ENCODE measurements at regions not wholly inside any gene's neighbourhood (a gene's known extent, or its start where the extent isn't known, plus 50 kb on each side); places are given as distances from the start of the nearest gene placed in this dataset.

- ChIA-PET CTCF (no interaction called here), RAD21 (ENCODE audit: unreplicated experiment) (no interaction called here), SMC1A (ENCODE audit: uncharacterized antibody, unreplicated experiment) (interaction anchor here (1.6 kb wide), 1 partner anchor 33 kb away, joined by 3 read pairs; no protein-coding TSS in a partner anchor), POLR2A (no interaction called here)
- no peaks in the 10 kb centered on the region for H3K79me2 ChIP-seq (ENCODE audit: control insufficient read depth, insufficient read depth, low read length)
- no peak overlapping the region for H3K9ac ChIP-seq (ENCODE audit: control insufficient read depth, insufficient read depth, low read length)
- WGBS (ENCODE audit: insufficient coverage, insufficient replicate concordance, low lambda C conversion rate, missing lambda C conversion rate): 35% methylated on average over 2 of the region's 2 CpGs
- ATAC-seq: no peak
- H3K27ac ChIP-seq (ENCODE audit: control insufficient read depth, insufficient read depth): no peak overlapping the region
- no peak for DNase-seq (ENCODE audit: low read depth, low spot score)
- no peak overlapping the region for H3K4me2 ChIP-seq (ENCODE audit: control insufficient read depth, insufficient read depth)
- H3K4me3 ChIP-seq: no peak overlapping the region
- H2AFZ ChIP-seq (ENCODE audit: control insufficient read depth, low read depth, low read length): no peak overlapping the region
- no peaks in the 10 kb centered on the region for H3K4me1 ChIP-seq (ENCODE audit: control insufficient read depth, insufficient read depth, low read length)
- H3K9me3 ChIP-seq (replicated peaks; ENCODE audit: control insufficient read depth, insufficient read depth, low read length): no peaks in the 10 kb centered on the region
- intact Hi-C loops (cut with micrococcal nuclease; ENCODE audit: unreplicated experiment) (no loop called here), in situ Hi-C loops (cut with MboI) (no loop called here)
- no peaks in the 10 kb centered on the region for H3K36me3 ChIP-seq (ENCODE audit: control insufficient read depth in 2 of 2, insufficient read depth in 2 of 2, low read length in 1 of 2)
- no peak for TF ChIP-seq BHLHE40 (IDR thresholded peaks at IDR 0.05; ENCODE audit: borderline replicate concordance in 1 of 2, low read depth in 2 of 2, low read length in 1 of 2)
- TF ChIP-seq CBFB (IDR thresholded peaks at IDR 0.05; ENCODE audit: low read depth): no peak
- TF ChIP-seq IKZF1 (conservative IDR thresholded peaks at IDR 0.05): no peak
- TF ChIP-seq SPI1 (IDR thresholded peaks at IDR 0.05; ENCODE audit: borderline replicate concordance, insufficient read depth, low read depth, low read length): no peak
- no peak for TF ChIP-seq YY1 (IDR thresholded peaks at IDR 0.05; ENCODE audit: low read depth, low read length)
- TF ChIP-seq FOS (IDR thresholded peaks at IDR 0.05; ENCODE audit: borderline replicate concordance, extremely low read depth, insufficient read length): no peak
- no peak for TF ChIP-seq WRNIP1 (IDR thresholded peaks at IDR 0.05; ENCODE audit: borderline replicate concordance, low read depth, low read length)
- TF ChIP-seq KAT2A (conservative IDR thresholded peaks at IDR 0.05; ENCODE audit: control insufficient read depth, low read depth, low read length): no peak
- no peak for TF ChIP-seq CREM (IDR thresholded peaks at IDR 0.05; ENCODE audit: low read depth)
- H4K20me1 ChIP-seq (ENCODE audit: control insufficient read depth, insufficient read depth): no peaks in the 10 kb centered on the region
- no peak for FAIRE-seq
- no TSS peak for BruUV-seq (replicated peaks)
- H3K27me3 ChIP-seq (replicated peaks in 1 of 2; ENCODE audit: control insufficient read depth in 2 of 2, insufficient read depth in 2 of 2, low read length in 1 of 2): no peaks in the 10 kb centered on the region
These were observed 1636.8 kb downstream of the PCDH9 start for GRCh38 chr13:65593298-65593874.
